IMR-90 (cell line): ENCODE measurements at regions not wholly inside any gene's neighbourhood (a gene's known extent, or its start where the extent isn't known, plus 50 kb on each side); places are given as distances from the start of the nearest gene placed in this dataset.

Experiments used
- ATAC-seq: fragments of 200-7000 bp; cut with Tn5 transposase; 2 replicates; pipeline ENCODE4 v1.9.1; 2020; ENCODE audit warnings: low read depth, mild to moderate bottlenecking, moderate library complexity
- BruUV-seq: library from RNA; stranded (reverse); fragments of 400-500 nt; replicated peaks from 2 replicates; lab custom pipeline; 2021; lab: Mats Ljungman, UMichigan
- CTCF ChIA-PET: fragments of 300-600 bp; formaldehyde crosslinking; extraction: SDS; loops from one replicate; lab custom pipeline; 2021; ENCODE audit warnings: antibody characterized with exemption; lab: Yijun Ruan, JAX
- POLR2A ChIA-PET: fragments of 300-600 bp; sonication (Branson Sonifier 250); formaldehyde crosslinking; loops from one replicate; lab custom pipeline; 2022; ENCODE audit warnings: antibody characterized with exemption; ENCODE audit not compliant: unreplicated experiment; lab: Charles Lee
- DNase-seq: peaks from one replicate; pipeline ENCODE4 v3.0.0; 2013
- H2AFZ ChIP-seq: replicated peaks from 2 replicates; pipeline ENCODE3; 2013; ENCODE audit warnings: low read length, mild to moderate bottlenecking; ENCODE audit not compliant: poor library complexity
- H2AK5ac ChIP-seq: 2 replicates; pipeline ENCODE4 v1.6.1; 2013; ENCODE audit warnings: low read depth, low read length, inconsistent platforms
- H2AK9ac ChIP-seq: replicated peaks from 2 replicates; pipeline ENCODE3; 2013; ENCODE audit warnings: mild to moderate bottlenecking, low read depth, low read length, moderate library complexity; ENCODE audit not compliant: poor library complexity
- H2BK120ac ChIP-seq: 2 replicates; pipeline ENCODE4 v1.6.1; 2013; ENCODE audit warnings: low read depth, low read length, inconsistent platforms
- H2BK15ac ChIP-seq: 3 replicates; pipeline ENCODE4 v1.6.1; 2013; ENCODE audit warnings: low read depth, low read length, inconsistent platforms
- H2BK20ac ChIP-seq: 2 replicates; pipeline ENCODE4 v1.6.1; 2013; ENCODE audit warnings: low read depth, mild to moderate bottlenecking, inconsistent platforms, low read length, moderate library complexity
- H2BK5ac ChIP-seq: 2 replicates; pipeline ENCODE4 v1.6.1; 2013; ENCODE audit warnings: mild to moderate bottlenecking, low read depth, low read length, inconsistent platforms; ENCODE audit not compliant: poor library complexity, severe bottlenecking
- H3K14ac ChIP-seq: replicated peaks from 2 replicates; pipeline ENCODE4 v1.6.1; 2013; ENCODE audit warnings: low read depth, low read length, inconsistent platforms
- H3K18ac ChIP-seq: 2 replicates; pipeline ENCODE4 v1.6.1; 2013; ENCODE audit warnings: low read depth, low read length, control low read depth
- H3K23ac ChIP-seq: 2 replicates; pipeline ENCODE4 v1.6.1; 2013; ENCODE audit warnings: low read depth, low read length, inconsistent platforms
- H3K27ac ChIP-seq: 2 replicates; pipeline ENCODE4 v1.5.1; 2013; ENCODE audit warnings: mild to moderate bottlenecking, control low read depth, low read length; ENCODE audit not compliant: insufficient read depth
- H3K27me3 ChIP-seq: 2 replicates; pipeline ENCODE4 v1.6.1; 2013; ENCODE audit warnings: low read length; ENCODE audit not compliant: control insufficient read depth, insufficient read depth
- H3K36me3 ChIP-seq: 2 replicates; pipeline ENCODE4 v1.6.1; 2013; ENCODE audit warnings: low read length, mixed read lengths; ENCODE audit not compliant: control insufficient read depth, insufficient read depth
- H3K4ac ChIP-seq: 2 replicates; pipeline ENCODE4 v1.6.1; 2013; ENCODE audit warnings: low read depth, low read length, inconsistent platforms
- H3K4me1 ChIP-seq: 2 replicates; pipeline ENCODE4 v1.6.1; 2013; ENCODE audit warnings: low read length, mixed read lengths; ENCODE audit not compliant: control insufficient read depth, insufficient read depth
- H3K4me2 ChIP-seq: 2 replicates; pipeline ENCODE4 v1.6.1; 2013; ENCODE audit warnings: low read depth, mild to moderate bottlenecking, control low read depth, low read length, moderate library complexity
- H3K4me3 ChIP-seq: 2 replicates; pipeline ENCODE4 v1.5.1; 2013; ENCODE audit warnings: low read depth, mild to moderate bottlenecking, control low read depth, low read length, moderate library complexity; ENCODE audit not compliant: insufficient read depth
- H3K56ac ChIP-seq: 2 replicates; pipeline ENCODE4 v1.6.1; 2013; ENCODE audit warnings: low read length, inconsistent platforms; ENCODE audit not compliant: insufficient read depth; ENCODE audit errors: extremely low read depth
- H3K79me1 ChIP-seq, 2 experiments: 2 replicates each; pipeline ENCODE4 v1.6.1; 2013; ENCODE audit warnings: low read length in 2 of 2, inconsistent platforms in 1 of 2, low read depth in 1 of 2
- H3K9ac ChIP-seq: 2 replicates; pipeline ENCODE4 v1.6.1; 2013; ENCODE audit warnings: low read depth, low read length, control low read depth
- H3K9me1 ChIP-seq: 2 replicates; pipeline ENCODE4 v1.6.1; 2013; ENCODE audit warnings: low read length, inconsistent platforms; ENCODE audit not compliant: insufficient read depth
- H3K9me3 ChIP-seq: 2 replicates; pipeline ENCODE4 v1.6.1; 2013; ENCODE audit warnings: low read length; ENCODE audit not compliant: control insufficient read depth, insufficient read depth
- H4K20me1 ChIP-seq: 2 replicates; pipeline ENCODE4 v1.6.1; 2013; ENCODE audit warnings: low read length, inconsistent platforms; ENCODE audit not compliant: insufficient read depth
- H4K5ac ChIP-seq: 2 replicates; pipeline ENCODE4 v1.6.1; 2013; ENCODE audit warnings: mild to moderate bottlenecking, low read depth, low read length, control low read depth
- H4K8ac ChIP-seq, 2 experiments: 2 replicates each; pipeline ENCODE4 v1.6.1; 2013; ENCODE audit warnings: low read depth in 2 of 2, low read length in 2 of 2, control low read depth in 1 of 2, inconsistent platforms in 1 of 2
- H4K91ac ChIP-seq: 2 replicates; pipeline ENCODE4 v1.6.1; 2013; ENCODE audit warnings: low read depth, low read length, inconsistent platforms; ENCODE audit not compliant: insufficient read depth
- BHLHE40 ChIP-seq: fragments of 150-350 bp; IDR thresholded peaks from 2 replicates; pipeline ENCODE4 v1.6.1; 2016; ENCODE audit warnings: mild to moderate bottlenecking, low read depth, low read length
- CEBPB ChIP-seq: IDR thresholded peaks from 2 replicates; pipeline ENCODE4 v1.6.1; 2012; ENCODE audit warnings: low read depth, low read length, improper control_type of control experiment
- ELK1 ChIP-seq: fragments of 150-350 bp; IDR thresholded peaks from 2 replicates; pipeline ENCODE4 v1.6.1; 2016; ENCODE audit warnings: low read depth, mild to moderate bottlenecking, low read length, moderate library complexity, borderline replicate concordance
- MAZ ChIP-seq: IDR thresholded peaks from 2 replicates; pipeline ENCODE4 v1.6.1; 2012; ENCODE audit warnings: low read depth, mild to moderate bottlenecking, low read length, improper control_type of control experiment, moderate library complexity, borderline replicate concordance
- MXI1 ChIP-seq: IDR thresholded peaks from 2 replicates; pipeline ENCODE4 v1.6.1; 2012; ENCODE audit warnings: low read depth, mild to moderate bottlenecking, low read length, moderate library complexity, borderline replicate concordance
- NFE2L2 ChIP-seq: fragments of 150-350 bp; IDR thresholded peaks from 2 replicates; pipeline ENCODE4 v1.6.1; 2016; ENCODE audit warnings: low read depth, mild to moderate bottlenecking, low read length
- POLR2A ChIP-seq: IDR thresholded peaks from 2 replicates; pipeline ENCODE4 v1.6.1; 2012; ENCODE audit warnings: mild to moderate bottlenecking, low read depth, low read length
- RAD21 ChIP-seq: IDR thresholded peaks from 2 replicates; pipeline ENCODE4 v1.6.1; 2012; ENCODE audit warnings: low read length, improper control_type of control experiment
- RFX5 ChIP-seq: IDR thresholded peaks from 2 replicates; pipeline ENCODE4 v1.8.0; 2012; ENCODE audit warnings: low read depth, mild to moderate bottlenecking, low read length, moderate library complexity
- SMC3 ChIP-seq: fragments of 150-350 bp; IDR thresholded peaks from 2 replicates; pipeline ENCODE4 v1.6.1; 2016; ENCODE audit warnings: low read depth, mild to moderate bottlenecking, antibody characterized with exemption, low read length, moderate library complexity
- USF2 ChIP-seq: fragments of 150-350 bp; IDR thresholded peaks from 2 replicates; pipeline ENCODE4 v1.6.1; 2017; ENCODE audit warnings: mild to moderate bottlenecking, antibody characterized with exemption, low read length, low read depth
- WGBS, 2 experiments: methylation state at CpG; one replicate each; pipeline versions ENCODE4 v1.1.5 to v1.1.7; 2013; ENCODE audit warnings: missing lambda C conversion rate in 2 of 2; ENCODE audit not compliant: insufficient read length in 1 of 2; ENCODE audit errors: extremely low coverage in 2 of 2; 5-methylcytosine and 5-hydroxymethylcytosine counted together
- dilution Hi-C: fragments of 300-500 bp; cut with HindIII; formaldehyde crosslinking; loops from one replicate; pipeline ENCODE4 v1.14.3; 2018; ENCODE audit warnings: low sequenced_read_pairs; ENCODE audit not compliant: unreplicated experiment
- in situ Hi-C: fragments of 300-500 bp; cut with MboI; formaldehyde crosslinking; loops from 3 replicates; pipeline ENCODE4 v1.14.3; 2019; ENCODE audit warnings: low sequenced_read_pairs, inconsistent platforms, mixed read lengths
- intact Hi-C: fragments of 100-400 bp; cut with micrococcal nuclease; formaldehyde crosslinking; loops from 2 replicates; pipeline ENCODE4 v1.10.0; 2022
- TF ChIP-seq, protein P1 (sequence below): conservative IDR thresholded peaks from 2 replicates; pipeline ENCODE4 v1.5.1; 2012; ENCODE audit warnings: mild to moderate bottlenecking, low read depth, low read length, improper control_type of control experiment

DNA sequence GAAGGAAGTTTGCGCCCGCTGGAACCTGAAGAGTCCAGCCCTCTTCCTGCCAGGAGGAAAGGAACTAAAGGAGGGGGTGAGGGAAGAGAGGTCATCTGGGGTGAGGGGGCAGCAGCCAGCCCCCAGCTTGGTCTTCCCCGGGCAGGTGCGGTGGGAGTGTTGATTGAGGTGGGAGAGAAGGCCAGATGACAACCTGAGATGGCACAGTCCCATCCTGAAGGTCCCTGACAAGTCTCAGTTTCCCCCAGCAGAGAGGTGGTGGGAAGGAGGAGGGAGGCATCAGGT lies 240.9 kb downstream of the HAUS1 start:
- CTCF ChIA-PET, result no interaction called here
- DNase-seq, result no peak
- dilution Hi-C loops, result no loop called here

More for the DNA sequence above, 240.9 kb downstream of the HAUS1 start:
- Histone ChIP-seq H3K79me1 (no peaks in the 10 kb centered on the region), H3K14ac (no peak overlapping the region), H3K18ac (no peak overlapping the region), H3K4me3 (no peak overlapping the region), H4K5ac (no peak overlapping the region), H3K9ac (no peak overlapping the region), H3K4ac (no peak overlapping the region), H3K4me2 (no peak overlapping the region), H3K4me1 (no peaks in the 10 kb centered on the region), H3K56ac (no peak overlapping the region), H3K27ac (no peak overlapping the region), H3K36me3 (no peaks in the 10 kb centered on the region), H2AK9ac (no peak overlapping the region), H4K8ac (no peak overlapping the region), H2AFZ (no peak overlapping the region), H2AK5ac (no peak overlapping the region), H2BK15ac (no peak overlapping the region), H2BK20ac (no peak overlapping the region), H2BK5ac (no peak overlapping the region), H4K91ac (no peak overlapping the region), H4K20me1 (no peaks in the 10 kb centered on the region), H3K9me1 (no peaks in the 10 kb centered on the region), H3K23ac (no peak overlapping the region), H3K27me3 (peaks cover 12% of the 10 kb centered on the region; the same call in 1 of the 2 replicates), H2BK120ac (no peak overlapping the region), H3K9me3 (no peaks in the 10 kb centered on the region)
- no TSS peak for BruUV-seq
- in situ Hi-C loops (no loop called here), intact Hi-C loops (no loop called here)
- WGBS, 2 experiments, result 82% methylated on average over 2 of the region's 4 CpGs; no CpG with 5 or more reads in 1 of the 2 experiments
- no peak for ATAC-seq
- no peak for TF ChIP-seq SMC3
- no peak for TF ChIP-seq ELK1
- TF ChIP-seq USF2, result no peak
- TF ChIP-seq CEBPB, result no peak
- no peak for TF ChIP-seq POLR2A
- TF ChIP-seq RFX5, result no peak
- TF ChIP-seq MAZ, result no peak
- TF ChIP-seq, protein P1, sequence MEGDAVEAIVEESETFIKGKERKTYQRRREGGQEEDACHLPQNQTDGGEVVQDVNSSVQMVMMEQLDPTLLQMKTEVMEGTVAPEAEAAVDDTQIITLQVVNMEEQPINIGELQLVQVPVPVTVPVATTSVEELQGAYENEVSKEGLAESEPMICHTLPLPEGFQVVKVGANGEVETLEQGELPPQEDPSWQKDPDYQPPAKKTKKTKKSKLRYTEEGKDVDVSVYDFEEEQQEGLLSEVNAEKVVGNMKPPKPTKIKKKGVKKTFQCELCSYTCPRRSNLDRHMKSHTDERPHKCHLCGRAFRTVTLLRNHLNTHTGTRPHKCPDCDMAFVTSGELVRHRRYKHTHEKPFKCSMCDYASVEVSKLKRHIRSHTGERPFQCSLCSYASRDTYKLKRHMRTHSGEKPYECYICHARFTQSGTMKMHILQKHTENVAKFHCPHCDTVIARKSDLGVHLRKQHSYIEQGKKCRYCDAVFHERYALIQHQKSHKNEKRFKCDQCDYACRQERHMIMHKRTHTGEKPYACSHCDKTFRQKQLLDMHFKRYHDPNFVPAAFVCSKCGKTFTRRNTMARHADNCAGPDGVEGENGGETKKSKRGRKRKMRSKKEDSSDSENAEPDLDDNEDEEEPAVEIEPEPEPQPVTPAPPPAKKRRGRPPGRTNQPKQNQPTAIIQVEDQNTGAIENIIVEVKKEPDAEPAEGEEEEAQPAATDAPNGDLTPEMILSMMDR, result no peak
- no peak for TF ChIP-seq RAD21
- TF ChIP-seq BHLHE40, result no peak
- TF ChIP-seq NFE2L2, result no peak
- no peak for TF ChIP-seq MXI1
- POLR2A ChIA-PET, result no interaction called here
